RCC 7860 (cell line): ENCODE measurements at regions not wholly inside any gene's neighbourhood (a gene's known extent, or its start where the extent isn't known, plus 50 kb on each side); places are given as distances from the start of the nearest gene placed in this dataset.
A peak's percentile ranks its signal among the peaks of the same experiment; 100 is the strongest.
"Not testable (repeated sequence)": the region's sequence is repeated elsewhere in the genome, so short reads cannot be mapped to it uniquely, and the experiment has no call there.

Experiments used
- DNase-seq: peaks from one replicate; pipeline ENCODE4 v3.0.0-alpha.2; 2015; ENCODE audit warnings: low spot score
- FAIRE-seq: peaks from 2 replicates; lab custom pipeline; 2012; peaks lifted over from hg19 to GRCh38; lab: Jason Lieb, UNC

GRCh38 chr2:200100027-200100426 is 144.6 kb downstream of the MAIP1 start:
- no peak for DNase-seq
- peak; percentile 26 for FAIRE-seq

DNA sequence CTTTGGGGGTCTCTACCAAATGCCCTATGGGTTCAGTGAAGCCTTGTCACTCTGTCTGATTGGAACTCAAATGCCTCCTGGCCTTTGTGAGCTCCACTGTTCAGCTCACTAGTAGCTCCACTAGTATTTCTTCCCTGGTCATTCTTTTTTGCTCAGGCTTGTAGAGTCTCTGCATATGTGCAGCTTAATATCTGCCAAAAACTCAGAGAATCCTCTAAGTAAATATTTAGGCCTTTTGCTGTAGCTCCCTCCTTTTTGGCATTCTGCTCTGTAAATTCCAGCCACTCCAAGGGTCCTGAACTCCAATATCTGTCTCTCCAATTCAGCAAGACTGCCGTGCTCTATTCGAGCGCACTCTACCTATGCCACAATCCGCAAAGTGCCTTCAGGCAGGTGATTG is 146.5 kb downstream of the MAIP1 start:
- no peak for FAIRE-seq
- DNase-seq = no peak

DNA sequence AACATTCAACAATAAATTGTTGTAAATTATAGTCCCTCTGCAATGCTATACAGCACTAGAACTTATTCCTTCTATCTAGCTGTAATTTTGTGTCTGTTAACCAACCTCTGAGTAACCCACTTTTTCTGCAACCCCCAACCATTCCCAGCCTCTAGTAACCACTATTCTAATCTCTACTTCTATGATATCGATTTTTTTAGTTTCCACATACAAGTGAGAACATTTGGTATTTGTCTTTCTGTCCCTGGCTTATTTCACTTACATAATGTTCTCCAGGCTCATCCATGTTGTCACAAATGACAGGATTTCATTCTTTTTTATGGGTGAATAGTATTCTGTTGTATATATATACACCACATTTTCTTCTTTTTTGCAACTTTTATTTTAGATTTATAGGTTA is 147.6 kb downstream of the MAIP1 start:
- DNase-seq (no peak), FAIRE-seq (no peak)

GRCh38 chr2:200104015-200104414 is 148.6 kb downstream of the MAIP1 start:
- peak; percentile 37 for DNase-seq

DNA sequence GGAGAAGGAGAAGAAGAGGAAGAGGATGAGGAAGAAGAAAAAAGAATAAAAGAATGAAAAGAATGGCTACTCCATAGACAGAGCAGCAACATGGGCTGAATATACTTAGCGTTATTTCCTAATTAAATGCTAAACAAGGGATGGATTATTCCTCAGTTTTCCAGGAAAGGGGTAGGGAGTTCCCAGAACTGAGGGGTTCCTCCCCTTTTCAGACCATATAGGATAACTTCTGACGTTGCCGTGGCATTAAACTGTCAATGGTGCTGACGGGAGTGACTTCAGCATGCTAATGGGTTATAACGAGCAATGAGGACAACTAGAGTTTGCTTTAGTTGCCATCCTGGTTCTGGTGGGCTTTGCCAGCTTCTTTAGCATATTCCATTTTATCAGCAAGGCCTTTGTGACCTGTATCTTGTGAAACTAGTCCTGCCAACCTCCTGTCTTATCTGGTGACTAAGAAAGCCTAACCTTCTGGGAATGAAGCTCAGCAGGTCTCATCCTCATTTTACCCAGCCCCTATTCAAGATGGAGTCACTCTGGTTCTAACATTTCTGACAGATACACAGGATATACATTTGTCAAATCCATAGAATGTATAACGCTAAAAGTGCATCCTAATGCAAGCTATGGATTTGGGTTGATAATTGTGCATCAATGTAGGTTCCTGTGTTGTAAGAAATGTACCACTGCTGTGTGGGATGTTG is 152.3 kb downstream of the MAIP1 start:
- FAIRE-seq = no peak
- no peak for DNase-seq

More at GRCh38 chr2:200104015-200104414, 148.6 kb downstream of the MAIP1 start:
- peak; percentile 46 for FAIRE-seq

- no peak for DNase-seq
- no peak for FAIRE-seq
Measured at GRCh38 chr2:200109421-200109820, 154.0 kb downstream of the MAIP1 start.

DNA sequence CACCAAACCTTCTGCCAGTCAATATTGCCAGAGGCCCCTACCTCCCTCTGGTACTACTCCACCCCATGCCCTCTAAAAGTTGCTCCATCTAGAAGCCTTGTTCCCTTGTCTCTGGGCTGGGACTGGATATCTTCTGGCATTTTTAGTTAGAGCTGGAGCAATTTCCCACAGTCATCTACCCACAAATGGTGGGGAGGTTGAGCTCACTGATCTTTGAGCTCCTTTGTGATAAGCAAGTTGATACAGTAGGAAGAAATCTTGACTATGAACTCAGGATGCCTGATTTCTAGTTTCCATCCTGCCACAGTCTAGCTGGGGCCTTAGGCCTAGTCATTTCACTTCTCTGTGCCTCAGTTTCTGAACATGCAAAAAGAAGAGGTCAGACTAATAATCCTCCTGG is 155.0 kb downstream of the MAIP1 start:
- DNase-seq = no peak
- FAIRE-seq = no peak

GRCh38 chr2:200113016-200113799 is 157.8 kb downstream of the MAIP1 start:
- DNase-seq, FAIRE-seq: not testable (repeated sequence)

- DNase-seq = no peak
- no peak for FAIRE-seq
Measured at GRCh38 chr2:200119236-200119635, 163.9 kb downstream of the MAIP1 start.

DNA sequence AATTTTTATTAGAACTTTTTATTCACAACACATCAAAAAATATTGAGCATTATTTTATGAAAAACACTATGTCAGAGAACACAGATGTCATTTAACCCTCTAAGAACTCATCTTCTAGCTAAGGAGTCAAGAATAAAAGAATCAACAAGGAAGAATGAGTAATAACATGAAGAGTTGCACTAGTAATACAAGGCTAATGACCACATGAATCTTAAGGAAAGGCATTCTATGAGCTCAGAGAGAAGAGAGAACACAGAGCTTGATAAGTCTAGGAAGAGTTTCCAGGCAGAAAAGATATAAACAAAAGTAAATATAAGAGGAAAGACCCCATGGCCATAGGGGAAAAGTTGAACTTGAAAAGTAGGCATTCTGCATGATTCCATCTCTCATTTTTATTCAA is 166.5 kb downstream of the MAIP1 start:
- DNase-seq (no peak), FAIRE-seq (no peak)

DNA sequence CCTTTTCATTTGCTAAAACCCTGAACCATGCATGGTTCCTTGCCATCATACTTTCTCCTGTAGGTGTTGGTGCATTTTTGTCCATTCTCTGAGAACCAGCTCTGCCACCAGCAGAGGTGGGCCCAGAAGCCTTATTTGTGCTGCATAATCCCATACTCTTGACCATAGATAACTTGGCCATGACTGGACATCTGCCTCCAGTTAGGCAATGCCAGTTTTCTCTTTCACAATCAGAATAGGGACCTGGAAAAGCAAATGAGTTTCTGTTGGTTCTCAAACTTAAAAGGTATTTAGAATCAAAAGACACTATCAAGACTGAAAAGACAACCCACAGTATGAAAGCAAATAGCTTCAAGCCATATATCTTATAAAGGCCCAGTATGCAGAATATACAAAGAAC is 167.3 kb downstream of the MAIP1 start:
- FAIRE-seq (no peak), DNase-seq (no peak)

- FAIRE-seq, DNase-seq: not testable (repeated sequence)
Measured at GRCh38 chr2:200124665-200125368, 169.4 kb downstream of the MAIP1 start.

GRCh38 chr2:200125444-200126284 is 170.3 kb downstream of the MAIP1 start:
- FAIRE-seq = no peak

GRCh38 chr2:200126285-200126670 is 170.9 kb downstream of the MAIP1 start:
- DNase-seq, FAIRE-seq: not testable (repeated sequence)

More at GRCh38 chr2:200125444-200126284, 170.3 kb downstream of the MAIP1 start:
- DNase-seq = no peak

GRCh38 chr2:200126680-200127079 is 171.3 kb downstream of the MAIP1 start:
- not testable (repeated sequence) for DNase-seq, FAIRE-seq

GRCh38 chr2:200127848-200128247 is 172.5 kb downstream of the MAIP1 start:
- FAIRE-seq (no peak), DNase-seq (no peak)

DNA sequence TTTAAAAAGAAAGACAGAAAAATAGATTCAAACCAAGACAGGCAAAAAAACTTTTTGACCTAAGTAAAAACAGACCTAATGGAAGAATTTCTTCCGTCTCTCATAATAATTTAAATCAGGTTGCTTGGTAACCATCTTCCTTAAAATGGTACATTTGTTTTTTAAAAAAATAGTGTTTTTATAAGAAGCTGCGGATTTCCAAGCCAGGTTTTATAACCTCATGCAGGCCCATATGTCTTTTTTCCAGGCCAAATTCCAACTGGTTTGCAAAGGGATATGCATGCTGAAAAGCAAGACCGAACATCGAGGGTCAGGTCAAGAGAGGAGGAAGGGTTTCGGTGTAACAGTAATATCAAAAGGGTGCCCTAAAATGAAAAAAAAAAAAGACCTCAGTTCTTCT is 172.9 kb downstream of the MAIP1 start:
- no peak for FAIRE-seq
- DNase-seq = no peak

GRCh38 chr2:200129721-200130462 is 174.5 kb downstream of the MAIP1 start:
- FAIRE-seq = no peak

GRCh38 chr2:200130762-200131166 is 175.4 kb downstream of the MAIP1 start:
- FAIRE-seq = no peak
- peak; percentile 68 for DNase-seq

More at GRCh38 chr2:200129721-200130462, 174.5 kb downstream of the MAIP1 start:
- no peak for DNase-seq

DNA sequence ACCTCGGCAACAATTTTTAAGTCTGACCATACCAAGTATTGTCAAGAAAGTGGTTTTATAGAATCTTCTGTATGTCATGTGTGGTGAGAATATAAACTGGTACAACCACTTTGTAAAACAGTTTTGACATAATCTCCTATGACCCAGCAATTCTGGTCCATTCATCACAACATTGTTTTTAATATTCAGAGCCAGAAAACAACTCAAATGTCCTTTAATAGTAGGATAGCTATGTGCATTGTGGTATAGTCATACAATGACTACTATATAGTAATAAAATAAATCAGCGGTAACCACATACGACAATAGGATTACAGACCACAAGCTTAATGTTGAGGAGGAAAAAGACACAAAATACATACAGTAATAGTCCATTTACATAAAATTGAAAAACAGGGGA is 175.2 kb upstream of the SPATS2L start:
- FAIRE-seq (no peak), DNase-seq (no peak)
